H1 (cell line): ENCODE measurements at regions not wholly inside any gene's neighbourhood (a gene's known extent, or its start where the extent isn't known, plus 50 kb on each side); places are given as distances from the start of the nearest gene placed in this dataset.

Experiments
- ASH2L ChIP-seq: fragments of 200-600, 300-600 bp; sonication (generic); IDR thresholded peaks from one replicate; pipeline ENCODE4 v1.7.1; 2017; ENCODE audit warnings: low read length
- ATF3 ChIP-seq: IDR thresholded peaks from 2 replicates; pipeline ENCODE4 v1.6.1; 2011; ENCODE audit warnings: low read depth, mild to moderate bottlenecking, low read length; ENCODE audit not compliant: insufficient read depth
- SUZ12 ChIP-seq: fragments of 200-600 bp; sonication (generic); IDR thresholded peaks from 2 replicates; pipeline ENCODE4 v1.6.1; 2012; ENCODE audit warnings: mild to moderate bottlenecking, inconsistent platforms, low read length, moderate library complexity, mixed read lengths
- TBP ChIP-seq: IDR thresholded peaks from 2 replicates; pipeline ENCODE4 v1.6.1; 2011; ENCODE audit warnings: low read depth, low read length, improper control_type of control experiment

DNA sequence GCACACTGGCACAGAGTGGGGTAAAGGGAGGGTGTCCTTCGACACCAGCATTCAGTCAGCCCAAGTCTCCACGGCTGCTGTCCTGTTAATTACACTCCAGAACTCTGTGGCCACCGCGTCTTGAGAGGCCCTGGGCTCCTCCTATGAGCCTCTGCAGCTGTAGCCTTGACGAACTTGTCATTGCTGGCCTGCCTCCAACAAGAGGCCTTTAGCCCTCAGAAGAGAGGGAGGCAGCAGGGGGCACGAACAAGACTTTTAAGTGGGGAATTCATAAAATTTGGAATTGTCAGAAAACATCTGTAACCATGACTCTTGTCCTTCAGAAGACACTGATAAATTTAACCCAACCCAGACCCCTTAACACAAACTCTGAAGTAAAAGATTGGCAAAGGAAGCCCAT, 241.9 kb downstream of the UQCRFS1 start (continued):
- no peak for TF ChIP-seq SUZ12
- TF ChIP-seq ASH2L, result no peak
- no peak for TF ChIP-seq TBP
- TF ChIP-seq ATF3, result no peak
